HEK293T (cell line): ENCODE measurements at regions not wholly inside any gene's neighbourhood (a gene's known extent, or its start where the extent isn't known, plus 50 kb on each side); places are given as distances from the start of the nearest gene placed in this dataset.

ENCODE experiments used
- CTCF ChIA-PET: fragments of 350-600 bp; formaldehyde crosslinking; extraction: SDS; loops from one replicate; lab custom pipeline; 2021; ENCODE audit warnings: antibody characterized with exemption, inconsistent platforms; lab: Yijun Ruan, JAX
- POLR2A ChIA-PET: fragments of 350-600 bp; formaldehyde crosslinking; extraction: SDS; loops from one replicate; lab custom pipeline; 2020; ENCODE audit warnings: antibody characterized with exemption, inconsistent platforms; lab: Yijun Ruan, JAX
- DNase-seq: peaks from one replicate; pipeline ENCODE4 v3.0.0; 2012; ENCODE audit warnings: mixed read lengths; ENCODE audit errors: extremely low spot score
- ARNT ChIP-seq: fragments of 450-650 bp; IDR thresholded peaks from 2 replicates; pipeline ENCODE4 v1.6.1; 2017; ENCODE audit warnings: mild to moderate bottlenecking
- BHLHE40 ChIP-seq: fragments of 450-650 bp; IDR thresholded peaks from 2 replicates; pipeline ENCODE4 v1.6.1; 2016; ENCODE audit warnings: mild to moderate bottlenecking, moderate library complexity, borderline replicate concordance
- CTBP1 ChIP-seq: fragments of 450-650 bp; IDR thresholded peaks from 2 replicates; pipeline ENCODE4 v1.6.1; 2016; ENCODE audit warnings: borderline replicate concordance
- ELF4 ChIP-seq: fragments of 450-650 bp; IDR thresholded peaks from 2 replicates; pipeline ENCODE4 v1.6.1; 2017; ENCODE audit warnings: antibody characterized with exemption
- FOXA1 ChIP-seq: fragments of 450-650 bp; IDR thresholded peaks from 2 replicates; pipeline ENCODE4 v1.6.1; 2016; ENCODE audit warnings: mild to moderate bottlenecking
- FOXK2 ChIP-seq: fragments of 450-650 bp; IDR thresholded peaks from 2 replicates; pipeline ENCODE4 v1.6.1; 2016; ENCODE audit warnings: mild to moderate bottlenecking
- FOXM1 ChIP-seq: fragments of 450-650 bp; IDR thresholded peaks from 2 replicates; pipeline ENCODE4 v1.6.1; 2017; ENCODE audit warnings: mild to moderate bottlenecking, borderline replicate concordance
- HDGF ChIP-seq: fragments of 450-650 bp; IDR thresholded peaks from 2 replicates; pipeline ENCODE4 v1.6.1; 2017; ENCODE audit warnings: antibody characterized with exemption, borderline replicate concordance
- L3MBTL2 ChIP-seq: fragments of 450-650 bp; conservative IDR thresholded peaks from 2 replicates; pipeline ENCODE4 v1.6.1; 2016; ENCODE audit warnings: mild to moderate bottlenecking
- LEF1 ChIP-seq: fragments of 450-650 bp; IDR thresholded peaks from 2 replicates; pipeline ENCODE4 v1.6.1; 2017; ENCODE audit warnings: mild to moderate bottlenecking, borderline replicate concordance
- NFRKB ChIP-seq: fragments of 450-650 bp; IDR thresholded peaks from 2 replicates; pipeline ENCODE4 v1.6.1; 2016; ENCODE audit warnings: mild to moderate bottlenecking, moderate library complexity
- SP1 ChIP-seq: fragments of 450-650 bp; IDR thresholded peaks from 2 replicates; pipeline ENCODE4 v1.6.1; 2017
- SUZ12 ChIP-seq: fragments of 450-650 bp; IDR thresholded peaks from 2 replicates; pipeline ENCODE4 v1.6.1; 2016; ENCODE audit warnings: mild to moderate bottlenecking
- TARDBP ChIP-seq: fragments of 450-650 bp; IDR thresholded peaks from 2 replicates; pipeline ENCODE4 v1.6.1; 2016
- ZNF384 ChIP-seq: fragments of 450-650 bp; IDR thresholded peaks from 2 replicates; pipeline ENCODE4 v1.6.1; 2016
- TF ChIP-seq, protein P1 (sequence below): fragments of 450-650 bp; IDR thresholded peaks from 2 replicates; pipeline ENCODE4 v1.6.1; 2016

DNA sequence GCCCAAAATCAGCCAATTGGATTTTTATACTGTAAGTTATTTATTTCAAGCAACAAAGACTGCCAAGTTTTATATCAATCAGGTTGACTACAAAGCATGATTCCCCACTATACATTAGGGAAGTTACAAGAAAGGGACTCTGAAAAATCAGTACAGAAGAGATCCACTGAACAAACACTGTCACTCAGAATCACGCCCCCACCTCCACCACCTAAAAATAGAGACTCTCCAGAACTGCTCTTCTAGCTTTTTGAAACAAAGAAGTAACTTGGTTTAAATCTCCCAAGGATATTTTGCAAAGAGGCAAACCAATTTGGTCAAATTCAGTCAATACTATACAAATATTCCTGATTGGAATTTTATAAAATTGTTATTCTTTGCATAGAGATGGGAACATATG lies 438.0 kb downstream of the HTR1A start:
- CTCF ChIA-PET: no interaction called here
- TF ChIP-seq FOXM1 (no peak), HDGF (no peak), TARDBP (no peak), SP1 (no peak), ZNF384 (no peak), FOXA1 (no peak), CTBP1 (no peak), FOXK2 (no peak)
- TF ChIP-seq, protein P1, sequence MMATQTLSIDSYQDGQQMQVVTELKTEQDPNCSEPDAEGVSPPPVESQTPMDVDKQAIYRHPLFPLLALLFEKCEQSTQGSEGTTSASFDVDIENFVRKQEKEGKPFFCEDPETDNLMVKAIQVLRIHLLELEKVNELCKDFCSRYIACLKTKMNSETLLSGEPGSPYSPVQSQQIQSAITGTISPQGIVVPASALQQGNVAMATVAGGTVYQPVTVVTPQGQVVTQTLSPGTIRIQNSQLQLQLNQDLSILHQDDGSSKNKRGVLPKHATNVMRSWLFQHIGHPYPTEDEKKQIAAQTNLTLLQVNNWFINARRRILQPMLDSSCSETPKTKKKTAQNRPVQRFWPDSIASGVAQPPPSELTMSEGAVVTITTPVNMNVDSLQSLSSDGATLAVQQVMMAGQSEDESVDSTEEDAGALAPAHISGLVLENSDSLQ: no peak
- no peak for DNase-seq
- POLR2A ChIA-PET: no interaction called here

- TF ChIP-seq, protein P1: no peak
- TF ChIP-seq CTBP1: no peak
- TF ChIP-seq FOXK2: no peak
- TF ChIP-seq NFRKB: no peak
- TF ChIP-seq ARNT: no peak
- no peak for TF ChIP-seq LEF1
- TF ChIP-seq SUZ12: no peak
- no peak for TF ChIP-seq FOXA1
- TF ChIP-seq TARDBP: no peak
- no peak for TF ChIP-seq ELF4
- no peak for TF ChIP-seq FOXM1
- TF ChIP-seq ZNF384: no peak
- TF ChIP-seq L3MBTL2: no peak
- TF ChIP-seq HDGF: no peak
- TF ChIP-seq BHLHE40: no peak
- TF ChIP-seq SP1: no peak
- DNase-seq: no peak
- POLR2A ChIA-PET: no interaction called here
- CTCF ChIA-PET: no interaction called here
Measured at GRCh38 chr5:63516006-63516405, 446.2 kb downstream of the HTR1A start.

- DNase-seq: no peak
- POLR2A ChIA-PET: no interaction called here
- no peak for TF ChIP-seq HDGF
- no peak for TF ChIP-seq CTBP1
- no peak for TF ChIP-seq ELF4
- no peak for TF ChIP-seq LEF1
- no peak for TF ChIP-seq TARDBP
- TF ChIP-seq SP1: no peak
- no peak for TF ChIP-seq NFRKB
- no peak for TF ChIP-seq FOXK2
- CTCF ChIA-PET: no interaction called here
Measured at GRCh38 chr5:63500242-63500641, 462.0 kb downstream of the HTR1A start.

DNA sequence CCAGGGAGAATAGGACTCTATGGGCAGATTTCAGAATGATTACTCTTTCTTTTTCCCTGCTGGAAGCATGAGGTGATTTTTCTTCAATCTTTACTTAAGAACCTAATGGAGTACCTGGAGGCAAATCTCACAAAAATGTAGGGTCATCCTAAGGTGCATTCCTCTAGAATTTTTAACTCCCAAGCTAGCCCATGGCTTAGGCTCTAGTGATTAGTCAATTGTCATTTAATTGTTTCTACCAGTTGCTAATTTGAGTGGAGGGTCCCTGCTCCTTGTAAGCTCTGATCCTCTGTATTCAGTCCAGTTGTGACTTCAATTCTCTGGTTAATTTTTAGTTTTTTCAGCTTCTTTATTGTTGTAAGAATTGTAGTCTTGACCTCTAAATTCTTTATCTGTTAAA lies 467.0 kb downstream of the HTR1A start:
- ChIA-PET CTCF (no interaction called here), POLR2A (no interaction called here)
- no peak for DNase-seq
- TF ChIP-seq FOXA1 (no peak), SP1 (no peak), ARNT (no peak), NFRKB (no peak), BHLHE40 (no peak), TARDBP (no peak), ZNF384 (no peak), CTBP1 (no peak), L3MBTL2 (no peak), FOXM1 (no peak), SUZ12 (no peak), ELF4 (no peak), FOXK2 (no peak), HDGF (no peak), LEF1 (no peak)
- TF ChIP-seq, protein P1: no peak

DNA sequence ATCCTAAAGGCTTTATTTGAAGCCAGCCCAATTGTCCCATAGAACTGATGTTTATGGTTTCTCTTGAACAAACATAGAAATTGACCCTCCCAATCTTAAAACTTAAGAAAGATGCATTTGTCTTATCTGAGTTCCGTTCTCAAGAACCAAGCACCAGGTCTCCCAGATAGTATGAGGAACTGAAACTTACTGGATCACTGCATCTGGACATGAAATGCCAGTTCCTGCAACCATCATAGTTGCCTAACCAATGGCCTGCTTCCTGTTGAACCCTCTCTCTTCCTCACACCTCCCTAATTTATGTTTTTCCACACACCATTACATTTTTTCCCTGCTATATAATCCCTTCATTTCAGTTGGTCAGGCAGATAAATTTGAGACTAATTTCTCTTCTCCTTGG lies 478.9 kb downstream of the HTR1A start:
- TF ChIP-seq SP1 (no peak), FOXM1 (no peak), FOXK2 (no peak), NFRKB (no peak), BHLHE40 (no peak), ZNF384 (no peak), LEF1 (no peak), TARDBP (no peak), ARNT (no peak), ELF4 (no peak), FOXA1 (no peak), SUZ12 (no peak), HDGF (no peak), L3MBTL2 (no peak)
- TF ChIP-seq, protein P1: no peak
- no peak for DNase-seq
- ChIA-PET POLR2A (no interaction called here), CTCF (no interaction called here)
